ENCODE measurements at regions not wholly inside any gene's neighbourhood (a gene's known extent, or its start where the extent isn't known, plus 50 kb on each side); places are given as distances from the start of the nearest gene placed in this dataset.

GRCh38 chr6:132219901-132220300 is 181.4 kb downstream of the MOXD1 start:
- Histone ChIP-seq H3K27ac (no peak overlapping the region), H3K9me3 (no peaks in the 10 kb centered on the region), H3K4me3 (no peak overlapping the region), H3K36me3 (no peaks in the 10 kb centered on the region), H3K27me3 (replicated peaks; ENCODE audit: insufficient read depth) (no peaks in the 10 kb centered on the region), H3K4me1 (replicated peaks) (no peaks in the 10 kb centered on the region)
- WGBS, result 88% methylated on average over 1 of the region's 1 CpG
- no peak for TF ChIP-seq CTCF (IDR thresholded peaks at IDR 0.05)
- TF ChIP-seq POLR2AphosphoS5 (IDR thresholded peaks at IDR 0.05), result no peak
- no peak for TF ChIP-seq POLR2A (IDR thresholded peaks at IDR 0.05)
- DNase-seq (ENCODE audit: low spot score), result no peak
- intact Hi-C loops (cut with DNase I), result loop anchor here (2.0 kb wide), 1 partner anchor 297 kb away; no protein-coding TSS in a partner anchor

- Histone ChIP-seq H3K36me3 (no peaks in the 10 kb centered on the region), H3K4me3 (no peak overlapping the region), H3K4me1 (replicated peaks) (no peaks in the 10 kb centered on the region), H3K9me3 (no peaks in the 10 kb centered on the region), H3K27ac (no peak overlapping the region), H3K27me3 (replicated peaks; ENCODE audit: insufficient read depth) (no peaks in the 10 kb centered on the region)
- 35% methylated on average over 5 of the region's 5 CpGs for WGBS
- DNase-seq (ENCODE audit: low spot score), result no peak
- TF ChIP-seq POLR2AphosphoS5 (IDR thresholded peaks at IDR 0.05) (no peak), CTCF (IDR thresholded peaks at IDR 0.05) (peak in 3 of 4 experiments; percentile 38 to 52 (median 45)), POLR2A (IDR thresholded peaks at IDR 0.05) (no peak)
- intact Hi-C loops (cut with DNase I), result loop anchor here (2.0 kb wide), 1 partner anchor 295 kb away; no protein-coding TSS in a partner anchor
These were observed 183.1 kb downstream of the MOXD1 start for GRCh38 chr6:132218059-132218696.

GRCh38 chr6:132215805-132216204 is 185.5 kb downstream of the MOXD1 start:
- DNase-seq (ENCODE audit: low spot score), result no peak
- H3K9me3 ChIP-seq, result no peaks in the 10 kb centered on the region
- no peak overlapping the region for H3K27ac ChIP-seq
- H3K4me1 ChIP-seq (replicated peaks), result no peaks in the 10 kb centered on the region
- intact Hi-C loops (cut with DNase I), result no loop called here
- no peak overlapping the region for H3K4me3 ChIP-seq
- TF ChIP-seq POLR2A (IDR thresholded peaks at IDR 0.05) (no peak), POLR2AphosphoS5 (IDR thresholded peaks at IDR 0.05) (no peak), CTCF (IDR thresholded peaks at IDR 0.05) (no peak)
- H3K36me3 ChIP-seq, result no peaks in the 10 kb centered on the region
- WGBS, result 79% methylated on average over 2 of the region's 2 CpGs
- H3K27me3 ChIP-seq (replicated peaks; ENCODE audit: insufficient read depth), result no peaks in the 10 kb centered on the region

- no peak overlapping the region for H3K4me3 ChIP-seq
- H3K27ac ChIP-seq, result no peak overlapping the region
- no peaks in the 10 kb centered on the region for H3K27me3 ChIP-seq (replicated peaks; ENCODE audit: insufficient read depth)
- H3K9me3 ChIP-seq, result no peaks in the 10 kb centered on the region
- 45% methylated on average over 2 of the region's 2 CpGs for WGBS
- TF ChIP-seq CTCF (IDR thresholded peaks at IDR 0.05), result no peak
- no peak for TF ChIP-seq POLR2AphosphoS5 (IDR thresholded peaks at IDR 0.05)
- no peak for TF ChIP-seq POLR2A (IDR thresholded peaks at IDR 0.05)
- DNase-seq (ENCODE audit: low spot score), result no peak
- no peaks in the 10 kb centered on the region for H3K4me1 ChIP-seq (replicated peaks)
- intact Hi-C loops (cut with DNase I), result no loop called here
- H3K36me3 ChIP-seq, result no peaks in the 10 kb centered on the region
These were observed 186.6 kb downstream of the MOXD1 start for GRCh38 chr6:132214716-132215115.

- no peaks in the 10 kb centered on the region for H3K4me1 ChIP-seq (replicated peaks)
- H3K27ac ChIP-seq, result no peak overlapping the region
- DNase-seq (ENCODE audit: low spot score), result no peak
- no peaks in the 10 kb centered on the region for H3K36me3 ChIP-seq
- whole genome bisulfite sequencing, result 62% methylated on average over 4 of the region's 4 CpGs
- intact Hi-C loops (cut with DNase I), result no loop called here
- H3K27me3 ChIP-seq (replicated peaks; ENCODE audit: insufficient read depth), result no peaks in the 10 kb centered on the region
- H3K9me3 ChIP-seq, result no peaks in the 10 kb centered on the region
- TF ChIP-seq CTCF (IDR thresholded peaks at IDR 0.05) (no peak), POLR2A (IDR thresholded peaks at IDR 0.05) (no peak), POLR2AphosphoS5 (IDR thresholded peaks at IDR 0.05) (no peak)
- H3K4me3 ChIP-seq, result no peak overlapping the region
These were observed 187.5 kb downstream of the MOXD1 start for GRCh38 chr6:132213732-132214131.

Data from prostate gland (tissue), 2 donors.